ENCODE measurements at regions not wholly inside any gene's neighbourhood (a gene's known extent, or its start where the extent isn't known, plus 50 kb on each side); places are given as distances from the start of the nearest gene placed in this dataset.

- no peak for TF ChIP-seq CTCF (IDR thresholded peaks at IDR 0.05)
- TF ChIP-seq POLR2A (IDR thresholded peaks at IDR 0.05), result no peak
- TF ChIP-seq POLR2AphosphoS5 (IDR thresholded peaks at IDR 0.05), result no peak
Observed at GRCh38 chr6:164275773-164276172, 861.3 kb downstream of the QKI start.
